PC-9 (cell line): ENCODE measurements at regions not wholly inside any gene's neighbourhood (a gene's known extent, or its start where the extent isn't known, plus 50 kb on each side); places are given as distances from the start of the nearest gene placed in this dataset.

Experiments
- CTCF ChIP-seq: fragments of 200-600 bp; sonication (generic); conservative IDR thresholded peaks from 2 replicates; pipeline ENCODE4 v1.6.1; 2017; ENCODE audit warnings: mixed run types, antibody characterized with exemption, mild to moderate bottlenecking, moderate library complexity
- EZH2 ChIP-seq: fragments of 200-600 bp; sonication (generic); IDR thresholded peaks from 2 replicates; pipeline ENCODE4 v1.8.0; 2017; ENCODE audit warnings: antibody characterized with exemption, low read depth

GRCh38 chr5:133687212-133688061, 75.1 kb upstream of the FSTL4 start:
- TF ChIP-seq CTCF (no peak), EZH2 (no peak)
